ENCODE measurements at regions not wholly inside any gene's neighbourhood (a gene's known extent, or its start where the extent isn't known, plus 50 kb on each side); places are given as distances from the start of the nearest gene placed in this dataset.

- H3K4me3 ChIP-seq: no peak overlapping the region
- Mint-ChIP-seq H3K9me3 (peaks cover 10% of the 10 kb centered on the region), H3K36me3 (no peaks in the 10 kb centered on the region), H3K27me3 (ENCODE audit: insufficient read depth, low read depth) (peaks cover 5% of the 10 kb centered on the region), H3K4me1 (peaks cover 7% of the 10 kb centered on the region), H3K27ac (no peak overlapping the region), H3K4me3 (no peak overlapping the region)
- H3K36me3 ChIP-seq: no peaks in the 10 kb centered on the region
- no peak overlapping the region for H3K4me2 ChIP-seq
- no peaks in the 10 kb centered on the region for H3K27me3 ChIP-seq
- H3F3A ChIP-seq (ENCODE audit: low read depth): no peaks in the 10 kb centered on the region
- no peaks in the 10 kb centered on the region for H3K4me1 ChIP-seq
- H3K79me2 ChIP-seq (ENCODE audit: low read depth): no peaks in the 10 kb centered on the region
- H2AFZ ChIP-seq (replicated peaks): no peak overlapping the region
- no peak for TF ChIP-seq EZH2 (IDR thresholded peaks at IDR 0.05)
- TF ChIP-seq EZH2phosphoT487 (IDR thresholded peaks at IDR 0.05): no peak
- TF ChIP-seq, protein P1, sequence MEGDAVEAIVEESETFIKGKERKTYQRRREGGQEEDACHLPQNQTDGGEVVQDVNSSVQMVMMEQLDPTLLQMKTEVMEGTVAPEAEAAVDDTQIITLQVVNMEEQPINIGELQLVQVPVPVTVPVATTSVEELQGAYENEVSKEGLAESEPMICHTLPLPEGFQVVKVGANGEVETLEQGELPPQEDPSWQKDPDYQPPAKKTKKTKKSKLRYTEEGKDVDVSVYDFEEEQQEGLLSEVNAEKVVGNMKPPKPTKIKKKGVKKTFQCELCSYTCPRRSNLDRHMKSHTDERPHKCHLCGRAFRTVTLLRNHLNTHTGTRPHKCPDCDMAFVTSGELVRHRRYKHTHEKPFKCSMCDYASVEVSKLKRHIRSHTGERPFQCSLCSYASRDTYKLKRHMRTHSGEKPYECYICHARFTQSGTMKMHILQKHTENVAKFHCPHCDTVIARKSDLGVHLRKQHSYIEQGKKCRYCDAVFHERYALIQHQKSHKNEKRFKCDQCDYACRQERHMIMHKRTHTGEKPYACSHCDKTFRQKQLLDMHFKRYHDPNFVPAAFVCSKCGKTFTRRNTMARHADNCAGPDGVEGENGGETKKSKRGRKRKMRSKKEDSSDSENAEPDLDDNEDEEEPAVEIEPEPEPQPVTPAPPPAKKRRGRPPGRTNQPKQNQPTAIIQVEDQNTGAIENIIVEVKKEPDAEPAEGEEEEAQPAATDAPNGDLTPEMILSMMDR (IDR thresholded peaks at IDR 0.05): no peak
- no peaks in the 10 kb centered on the region for H3K9me3 ChIP-seq (ENCODE audit: low read depth)
- no peak overlapping the region for H3K27ac ChIP-seq
- no peak for DNase-seq (ENCODE audit: low spot score)
- H3K9ac ChIP-seq: no peak overlapping the region
- no peaks in the 10 kb centered on the region for H4K20me1 ChIP-seq (ENCODE audit: low read depth)
Measured at GRCh38 chr12:115519887-115520286, 757.6 kb downstream of the MED13L start.

- no peak overlapping the region for H3K4me3 Mint-ChIP-seq
- H3K4me3 ChIP-seq: no peak overlapping the region
- H3K9ac ChIP-seq: no peak overlapping the region
- H2AFZ ChIP-seq (replicated peaks): no peak overlapping the region
- H3K27ac Mint-ChIP-seq: no peak overlapping the region
- peaks cover 5% of the 10 kb centered on the region for H3K27me3 Mint-ChIP-seq (ENCODE audit: insufficient read depth, low read depth)
- no peaks in the 10 kb centered on the region for H3K79me2 ChIP-seq (ENCODE audit: low read depth)
- no peaks in the 10 kb centered on the region for H3F3A ChIP-seq (ENCODE audit: low read depth)
- no peak overlapping the region for H3K27ac ChIP-seq
- H3K27me3 ChIP-seq: no peaks in the 10 kb centered on the region
- DNase-seq (ENCODE audit: low spot score): no peak
- peaks cover 7% of the 10 kb centered on the region for H3K4me1 Mint-ChIP-seq
- H3K9me3 ChIP-seq (ENCODE audit: low read depth): no peaks in the 10 kb centered on the region
- TF ChIP-seq, protein P1 (IDR thresholded peaks at IDR 0.05): no peak
- TF ChIP-seq EZH2 (IDR thresholded peaks at IDR 0.05) (no peak), EZH2phosphoT487 (IDR thresholded peaks at IDR 0.05) (no peak)
- H3K9me3 Mint-ChIP-seq: peaks cover 14% of the 10 kb centered on the region
- no peaks in the 10 kb centered on the region for H4K20me1 ChIP-seq (ENCODE audit: low read depth)
- H3K36me3 Mint-ChIP-seq: no peaks in the 10 kb centered on the region
- no peak overlapping the region for H3K4me2 ChIP-seq
- no peaks in the 10 kb centered on the region for H3K36me3 ChIP-seq
- H3K4me1 ChIP-seq: no peaks in the 10 kb centered on the region
Measured at GRCh38 chr12:115519359-115519758, 758.1 kb downstream of the MED13L start.

GRCh38 chr12:115517913-115518312 is 759.6 kb downstream of the MED13L start:
- H3K4me1 ChIP-seq: no peaks in the 10 kb centered on the region
- no peak for DNase-seq (ENCODE audit: low spot score)

More at GRCh38 chr12:115517913-115518312, 759.6 kb downstream of the MED13L start:
- Mint-ChIP-seq H3K4me1 (peaks cover 7% of the 10 kb centered on the region), H3K27me3 (ENCODE audit: insufficient read depth, low read depth) (peaks cover 5% of the 10 kb centered on the region), H3K27ac (no peak overlapping the region), H3K36me3 (peaks cover under 1% of the 10 kb centered on the region), H3K4me3 (no peak overlapping the region), H3K9me3 (peaks cover 22% of the 10 kb centered on the region)
- Histone ChIP-seq H4K20me1 (ENCODE audit: low read depth) (no peaks in the 10 kb centered on the region), H3K79me2 (ENCODE audit: low read depth) (no peaks in the 10 kb centered on the region), H3K27me3 (no peaks in the 10 kb centered on the region), H3K4me3 (no peak overlapping the region), H3F3A (ENCODE audit: low read depth) (no peaks in the 10 kb centered on the region), H3K4me2 (no peak overlapping the region), H3K9ac (no peak overlapping the region), H3K27ac (no peak overlapping the region), H2AFZ (replicated peaks) (no peak overlapping the region), H3K9me3 (ENCODE audit: low read depth) (no peaks in the 10 kb centered on the region), H3K36me3 (no peaks in the 10 kb centered on the region)
- TF ChIP-seq, protein P1 (IDR thresholded peaks at IDR 0.05): no peak
- TF ChIP-seq EZH2phosphoT487 (IDR thresholded peaks at IDR 0.05): no peak
- no peak for TF ChIP-seq EZH2 (IDR thresholded peaks at IDR 0.05)
